Testis (tissue), 2 donors: ENCODE measurements at regions not wholly inside any gene's neighbourhood (a gene's known extent, or its start where the extent isn't known, plus 50 kb on each side); places are given as distances from the start of the nearest gene placed in this dataset.

Experiments
- POLR2A ChIP-seq: fragments of 450-650 bp; IDR thresholded peaks from one replicate; pipeline ENCODE4 v1.6.1; 2017; ENCODE audit warnings: antibody characterized with exemption, mild to moderate bottlenecking, moderate library complexity
- TF ChIP-seq, protein P1 (sequence below), 3 experiments: fragments of 450-650 bp in 2 of 3; fragments of 200-600 bp in 1 of 3; sonication (generic) in 1 of 3; IDR thresholded peaks; one replicate each; pipeline ENCODE4 v1.5.1; 2016 to 2019; ENCODE audit warnings: antibody characterized with exemption in 3 of 3, mild to moderate bottlenecking in 2 of 3, moderate library complexity in 1 of 3

DNA sequence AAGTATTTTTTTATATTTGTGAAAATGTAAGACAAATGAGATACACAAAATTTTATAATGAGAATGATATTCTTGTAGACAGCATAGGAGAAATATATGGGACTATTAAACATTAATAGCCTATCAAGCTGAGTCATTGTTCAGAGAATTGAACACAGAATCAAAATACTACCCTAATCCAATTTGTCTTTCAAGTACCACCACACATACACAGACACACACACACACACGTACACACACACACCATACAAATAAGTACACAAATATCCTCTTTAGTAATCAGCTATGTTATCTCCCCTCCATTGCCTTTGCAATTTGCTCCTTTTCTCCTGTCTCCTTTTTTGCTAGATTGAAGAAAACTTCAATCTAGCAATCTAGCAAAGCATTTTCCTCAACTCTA lies 499.3 kb downstream of the FOXG1 start:
- TF ChIP-seq, protein P1, sequence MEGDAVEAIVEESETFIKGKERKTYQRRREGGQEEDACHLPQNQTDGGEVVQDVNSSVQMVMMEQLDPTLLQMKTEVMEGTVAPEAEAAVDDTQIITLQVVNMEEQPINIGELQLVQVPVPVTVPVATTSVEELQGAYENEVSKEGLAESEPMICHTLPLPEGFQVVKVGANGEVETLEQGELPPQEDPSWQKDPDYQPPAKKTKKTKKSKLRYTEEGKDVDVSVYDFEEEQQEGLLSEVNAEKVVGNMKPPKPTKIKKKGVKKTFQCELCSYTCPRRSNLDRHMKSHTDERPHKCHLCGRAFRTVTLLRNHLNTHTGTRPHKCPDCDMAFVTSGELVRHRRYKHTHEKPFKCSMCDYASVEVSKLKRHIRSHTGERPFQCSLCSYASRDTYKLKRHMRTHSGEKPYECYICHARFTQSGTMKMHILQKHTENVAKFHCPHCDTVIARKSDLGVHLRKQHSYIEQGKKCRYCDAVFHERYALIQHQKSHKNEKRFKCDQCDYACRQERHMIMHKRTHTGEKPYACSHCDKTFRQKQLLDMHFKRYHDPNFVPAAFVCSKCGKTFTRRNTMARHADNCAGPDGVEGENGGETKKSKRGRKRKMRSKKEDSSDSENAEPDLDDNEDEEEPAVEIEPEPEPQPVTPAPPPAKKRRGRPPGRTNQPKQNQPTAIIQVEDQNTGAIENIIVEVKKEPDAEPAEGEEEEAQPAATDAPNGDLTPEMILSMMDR (IDR thresholded peaks at IDR 0.05) = no peak
- TF ChIP-seq POLR2A = no peak
